ENCODE measurements at regions not wholly inside any gene's neighbourhood (a gene's known extent, or its start where the extent isn't known, plus 50 kb on each side); places are given as distances from the start of the nearest gene placed in this dataset.
A peak's percentile ranks its signal among the peaks of the same experiment; 100 is the strongest.
"Not testable (repeated sequence)": the region's sequence is repeated elsewhere in the genome, so short reads cannot be mapped to it uniquely, and the experiment has no call there.

DNA sequence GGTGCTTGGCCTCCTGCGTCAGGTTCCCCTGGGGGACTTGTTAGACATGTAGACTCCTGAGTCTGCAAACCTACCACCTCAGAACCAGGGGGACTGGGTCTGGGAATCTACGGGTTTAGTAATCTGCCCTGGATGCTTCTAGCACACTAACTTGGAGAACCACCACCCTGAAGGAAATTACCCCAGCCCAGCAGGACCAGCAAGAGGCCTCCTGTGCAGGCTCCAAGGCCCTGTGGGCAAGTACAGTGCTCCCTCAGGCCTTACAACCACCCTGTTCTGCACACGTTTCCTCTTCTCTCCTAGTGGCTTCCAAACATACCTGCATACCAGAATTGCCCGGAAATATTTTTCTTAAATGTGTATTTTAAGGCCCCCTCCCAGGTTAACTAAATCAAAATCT is 423.0 kb downstream of the FUT8 start:
- DNase-seq: no peak

DNA sequence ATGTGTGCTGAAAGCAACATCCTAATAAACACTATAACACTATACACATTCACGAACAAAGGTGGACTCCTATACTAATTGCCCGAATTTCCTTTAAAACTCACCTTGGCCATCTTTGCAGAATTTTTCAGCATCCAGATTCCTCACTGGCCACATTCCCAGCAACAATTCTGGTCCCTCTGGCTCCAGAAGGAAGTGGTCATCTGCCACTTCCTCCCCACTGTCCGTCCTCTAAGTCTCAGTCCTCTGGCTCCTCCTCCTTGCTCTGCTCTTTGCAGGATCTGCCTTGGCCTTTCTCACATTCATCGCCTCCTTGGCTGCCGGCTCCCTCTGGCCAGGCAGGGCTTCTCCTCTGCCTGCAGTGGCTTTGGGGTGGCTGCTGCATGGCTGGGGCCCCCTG is 426.0 kb downstream of the FUT8 start:
- no peak for DNase-seq

DNA sequence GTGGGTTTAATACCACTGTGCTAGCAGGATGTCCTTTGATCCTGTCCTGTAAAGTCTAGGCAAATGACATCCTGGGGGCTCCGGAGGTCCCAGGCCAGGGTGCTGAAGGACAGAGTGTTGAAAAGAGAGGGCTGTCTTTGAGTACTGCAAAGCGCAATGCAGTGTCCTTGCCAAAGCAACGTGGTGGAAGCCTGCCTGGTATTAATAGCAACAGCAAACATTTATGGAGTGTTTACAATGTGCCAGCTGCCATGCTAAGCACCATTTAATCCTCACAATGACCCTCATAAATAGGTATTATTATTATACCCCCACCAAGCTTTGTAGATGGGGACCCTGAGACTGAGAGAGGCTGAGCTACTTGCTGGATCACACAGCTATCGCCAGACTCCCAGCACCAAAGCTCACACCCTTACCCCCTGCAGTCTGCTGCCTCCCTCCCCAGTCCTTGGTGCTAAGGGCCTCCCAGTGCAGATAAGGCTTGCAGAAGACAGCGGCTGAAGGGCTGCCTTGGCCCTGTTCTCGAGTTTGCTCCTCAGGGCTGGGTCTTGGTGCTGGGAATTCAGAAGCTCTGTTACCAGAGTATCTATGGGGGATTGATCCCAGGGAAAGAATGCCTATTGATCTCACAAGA is 427.7 kb downstream of the FUT8 start:
- DNase-seq: no peak

DNA sequence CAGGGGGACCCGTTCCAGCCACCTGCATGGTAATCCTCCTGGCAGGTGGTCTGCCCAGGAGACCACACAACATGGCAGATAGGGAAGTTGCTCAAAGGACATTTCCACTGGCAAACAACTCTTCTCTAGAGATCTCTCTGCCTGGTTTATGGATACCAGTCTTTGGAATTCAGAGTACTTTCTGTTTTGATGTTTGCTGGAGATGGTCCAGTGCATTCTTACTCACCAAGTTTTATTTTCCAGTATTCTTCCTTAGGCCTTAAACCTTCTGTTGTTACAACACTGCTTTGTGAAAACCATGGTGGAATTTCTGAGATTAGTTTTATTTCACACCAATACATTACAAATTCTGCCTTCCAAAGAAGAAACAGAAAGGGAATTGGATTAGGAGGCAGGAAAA is 428.3 kb downstream of the FUT8 start:
- DNase-seq: no peak

DNA sequence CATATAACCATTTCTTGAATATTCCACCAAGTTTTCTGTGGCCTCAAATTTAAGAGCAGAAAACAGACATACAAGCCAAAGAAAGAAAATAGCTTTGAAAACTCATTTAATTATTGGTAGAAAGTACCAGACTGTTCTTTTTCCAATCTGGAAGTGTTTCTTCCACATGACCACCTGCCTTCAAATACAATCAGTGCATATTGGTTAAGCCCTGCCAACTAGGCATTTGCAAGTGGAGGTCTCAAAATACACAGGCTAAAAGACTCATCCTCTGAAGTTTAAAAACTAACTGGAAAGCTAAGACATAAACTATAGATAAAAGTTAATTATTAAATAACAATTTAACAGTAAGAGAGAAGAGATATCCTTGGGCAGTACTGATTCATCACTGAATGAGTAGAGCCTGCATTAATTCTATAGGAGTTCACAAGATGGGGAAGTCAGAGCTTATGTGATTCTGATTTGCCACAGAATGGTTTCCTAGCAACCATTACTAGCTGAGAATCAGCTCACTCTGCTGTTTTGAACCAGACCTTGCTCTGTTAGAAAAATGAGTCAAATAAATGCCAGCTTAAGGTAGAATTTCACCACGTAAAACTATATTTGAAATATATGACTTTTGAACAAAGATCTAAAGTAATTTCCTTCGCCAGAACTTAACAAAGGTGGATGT is 433.8 kb downstream of the FUT8 start:
- DNase-seq: peak; percentile 18

DNA sequence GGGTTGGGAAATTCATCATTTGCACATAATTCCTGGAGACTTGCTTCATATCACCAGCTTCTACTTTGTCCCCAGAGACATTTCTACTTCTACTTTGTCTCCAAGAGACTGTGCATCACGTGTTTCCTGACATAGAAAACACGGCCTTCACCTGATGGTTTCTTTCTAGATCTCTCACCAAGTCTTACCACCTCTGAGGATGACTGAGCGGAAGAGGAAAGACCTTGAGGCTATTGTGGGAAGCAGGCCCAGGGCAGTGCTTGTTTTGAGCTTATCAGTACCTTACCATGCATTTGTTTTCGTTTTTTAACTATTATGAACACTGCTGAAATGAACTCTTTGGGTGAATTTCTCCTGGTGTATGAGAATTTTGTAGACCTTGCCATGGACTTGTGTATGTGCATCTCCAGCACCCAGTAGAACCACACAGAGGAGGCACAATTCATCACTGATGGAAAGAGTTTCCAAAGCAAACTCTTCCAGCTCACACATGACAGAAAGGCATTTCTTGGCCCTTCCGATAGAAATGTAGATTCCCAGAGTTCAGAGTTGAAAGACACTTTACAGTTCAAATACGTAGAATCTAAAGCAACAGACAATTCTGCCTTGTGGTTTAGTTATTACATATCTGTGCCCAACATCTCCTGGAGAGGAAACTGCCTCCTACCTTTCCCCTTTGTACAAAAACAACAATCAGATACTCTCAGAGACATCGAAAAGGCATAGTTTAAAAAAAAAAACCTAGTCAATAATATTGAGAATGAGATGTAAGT is 434.7 kb downstream of the FUT8 start:
- DNase-seq: no peak

DNA sequence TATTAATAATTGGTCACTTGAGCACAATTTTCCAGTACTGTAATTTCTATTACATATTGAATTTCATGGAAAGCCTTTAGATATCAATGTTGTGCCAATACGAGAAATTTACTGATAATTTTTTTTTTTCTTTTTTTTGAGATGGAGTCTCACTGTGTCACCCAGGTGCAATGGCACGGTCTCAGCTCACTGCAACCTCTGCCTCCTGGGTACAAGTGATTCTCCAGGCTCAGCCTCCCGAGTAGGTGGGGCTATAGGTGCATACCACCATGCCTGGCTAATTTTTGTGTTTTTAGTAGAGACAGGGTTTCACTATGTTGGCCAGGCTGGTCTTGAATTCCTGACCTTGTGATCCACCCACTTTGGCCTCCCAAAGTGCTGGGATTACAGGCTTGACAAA is 435.4 kb downstream of the FUT8 start:
- not testable (repeated sequence) for DNase-seq

DNA sequence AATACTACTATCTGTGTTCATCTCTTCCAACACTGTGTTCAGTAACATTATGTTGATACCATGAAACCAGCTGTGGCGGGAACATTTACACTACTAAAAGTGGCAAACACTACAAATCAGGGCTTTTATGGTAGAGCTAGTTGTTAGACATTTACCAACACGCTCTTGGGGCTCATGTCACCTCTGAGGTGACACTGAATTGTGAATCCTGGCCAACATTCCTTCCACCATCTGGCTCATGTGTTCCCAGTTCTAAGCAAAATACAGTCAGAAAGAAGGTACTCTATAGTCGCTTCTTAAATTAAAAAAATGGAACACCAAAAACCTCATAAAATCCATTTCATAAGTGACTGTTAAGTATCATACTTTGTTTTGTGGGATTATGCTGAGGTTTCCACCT is 436.6 kb downstream of the FUT8 start:
- peak; percentile 74 for DNase-seq

DNA sequence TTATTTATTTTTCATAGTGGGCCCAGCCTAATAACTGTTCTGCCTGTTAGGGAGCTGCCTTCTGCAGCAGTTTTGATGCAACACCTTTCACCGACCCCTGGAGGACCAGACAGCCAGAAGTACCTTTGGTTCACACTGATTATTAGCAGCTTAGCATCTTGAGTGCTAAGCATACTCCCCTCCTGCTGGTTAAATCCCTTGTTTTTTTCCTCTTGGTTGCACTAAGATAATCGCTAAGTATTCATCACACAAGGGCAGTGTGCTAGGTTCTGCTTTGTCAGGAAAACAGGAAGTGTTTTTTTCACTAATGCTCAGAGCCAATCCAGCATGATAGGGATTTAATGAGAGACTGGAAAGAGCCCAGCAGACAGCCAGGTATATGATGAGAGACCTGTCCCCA is 437.0 kb downstream of the FUT8 start:
- DNase-seq: peak; percentile 96

DNA sequence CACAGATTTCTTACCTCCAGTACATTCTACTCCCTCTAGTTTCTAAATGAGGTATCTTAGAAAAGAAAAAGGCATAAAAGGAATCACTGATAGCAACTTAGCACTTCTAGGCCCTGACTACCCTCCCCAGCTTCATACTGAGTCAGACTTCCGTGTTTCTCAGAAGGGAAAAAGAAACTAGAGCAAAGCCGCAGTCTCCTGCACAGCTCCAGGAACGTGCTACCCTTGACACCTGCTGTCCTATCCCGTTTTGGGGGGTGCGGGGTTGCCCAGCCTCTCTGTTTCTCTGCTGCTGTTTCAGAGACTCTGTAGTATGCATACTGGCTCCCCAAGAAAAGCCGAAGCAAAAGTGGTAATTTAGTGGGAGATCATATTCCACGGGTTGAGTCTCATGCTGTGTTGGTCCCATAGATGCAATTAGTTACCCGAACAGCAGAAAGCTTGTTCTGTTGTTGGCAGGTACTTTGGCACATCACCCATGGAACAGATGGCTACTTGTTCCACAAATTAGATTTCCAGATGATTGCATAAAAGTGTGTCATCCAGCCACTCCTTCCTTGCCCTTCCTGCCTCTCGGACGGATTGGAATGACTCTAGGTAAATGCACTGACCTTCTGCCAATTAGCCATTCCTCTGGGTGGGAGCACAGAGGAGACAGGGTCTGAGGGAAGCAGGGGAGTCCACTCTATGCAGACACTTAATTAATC is 438.1 kb downstream of the FUT8 start:
- peak; percentile 97 for DNase-seq

DNA sequence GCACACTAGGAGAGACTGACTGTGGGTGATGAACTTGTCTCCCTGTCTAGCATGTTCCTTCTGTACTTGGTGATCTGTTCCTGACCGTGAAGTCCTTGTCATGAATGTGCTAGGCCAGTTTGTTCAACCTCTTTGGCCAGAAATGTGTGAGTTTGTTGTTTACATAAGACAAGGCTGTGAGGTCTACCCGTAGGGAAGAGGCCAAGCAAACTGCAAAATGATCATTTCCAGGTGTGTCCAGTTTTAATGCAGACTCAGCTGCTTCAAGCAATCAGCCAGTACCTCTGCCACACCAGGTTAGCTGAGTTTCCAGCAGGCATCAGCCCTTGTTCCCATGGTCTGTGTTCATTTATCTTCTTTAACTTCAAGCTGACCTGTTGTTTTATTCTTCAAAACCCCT is 440.2 kb downstream of the FUT8 start:
- DNase-seq: no peak

DNA sequence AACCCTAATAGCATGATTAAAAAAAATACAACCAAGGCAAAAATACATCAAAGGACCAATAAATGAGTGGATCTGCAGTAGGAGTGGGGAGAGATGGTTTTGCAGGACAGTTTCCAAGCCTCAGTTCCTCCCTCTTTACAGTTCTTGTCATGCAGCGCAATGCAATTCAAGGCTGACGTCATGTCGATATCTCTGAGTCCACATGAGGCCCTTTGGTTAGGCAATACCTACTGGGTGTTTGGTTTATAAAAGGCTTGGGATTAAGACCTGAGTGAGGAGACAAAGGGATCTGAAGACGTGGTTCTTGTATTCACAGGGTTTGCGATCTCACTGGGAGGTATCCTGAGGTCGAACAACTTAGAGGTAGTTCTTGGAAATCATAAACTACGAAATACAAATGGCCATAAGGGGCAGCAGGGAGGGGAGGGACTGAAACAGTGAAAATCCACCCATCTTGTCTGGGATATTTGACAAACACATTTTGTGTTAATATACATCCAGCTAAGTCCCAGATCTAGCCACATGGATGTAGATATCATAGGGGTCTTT is 441.0 kb downstream of the FUT8 start:
- no peak for DNase-seq

DNA sequence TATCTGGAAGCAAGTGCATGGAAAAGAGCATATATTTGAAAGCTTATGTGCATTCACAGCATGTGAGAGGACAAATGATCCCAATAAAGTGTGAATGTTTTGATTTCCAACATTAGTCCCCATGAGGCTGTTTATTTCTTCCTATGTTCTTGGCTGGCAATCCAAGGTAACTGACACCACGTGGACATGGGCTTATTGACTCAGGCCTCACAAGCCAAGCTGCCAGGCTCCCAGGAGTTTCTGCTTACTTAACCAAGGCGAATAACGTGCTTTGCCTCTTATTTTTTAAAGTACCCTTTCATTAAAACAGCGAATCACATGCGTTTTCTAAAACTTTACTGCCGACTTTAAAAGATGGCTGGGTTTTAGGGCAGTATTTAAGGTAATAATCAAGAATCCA is 441.7 kb downstream of the FUT8 start:
- peak; percentile 11 for DNase-seq

DNA sequence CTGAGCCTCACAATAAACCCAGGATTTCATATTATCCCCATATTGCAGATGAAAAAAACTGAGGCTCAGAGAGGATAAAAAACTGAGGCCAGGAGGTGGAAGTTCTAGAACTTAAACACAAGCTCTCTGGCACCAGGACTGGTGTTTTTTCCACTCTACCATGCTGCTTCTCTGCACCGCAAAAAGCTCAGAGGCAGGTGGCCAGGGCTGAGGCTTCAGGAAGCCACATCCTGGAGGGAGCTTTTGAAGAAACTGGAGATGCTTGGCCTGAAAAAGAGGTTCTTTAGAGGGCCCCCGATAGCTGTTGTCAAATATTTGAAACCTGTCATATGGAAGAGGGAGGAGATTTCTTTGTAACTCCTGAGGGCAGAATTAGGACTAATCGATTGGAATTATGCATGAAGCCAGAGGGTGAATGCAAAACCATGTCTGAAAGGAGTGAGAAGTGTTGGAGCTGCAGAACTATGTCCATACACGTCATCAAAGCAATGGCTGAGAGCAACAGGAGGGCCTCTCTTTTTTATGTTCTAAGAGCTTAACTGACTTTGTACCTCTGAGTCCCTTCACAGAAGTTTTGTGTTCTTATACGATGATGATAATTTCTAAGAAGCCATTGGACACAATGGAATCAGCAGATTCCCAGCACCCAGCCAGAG is 448.6 kb downstream of the FUT8 start:
- DNase-seq: no peak

DNA sequence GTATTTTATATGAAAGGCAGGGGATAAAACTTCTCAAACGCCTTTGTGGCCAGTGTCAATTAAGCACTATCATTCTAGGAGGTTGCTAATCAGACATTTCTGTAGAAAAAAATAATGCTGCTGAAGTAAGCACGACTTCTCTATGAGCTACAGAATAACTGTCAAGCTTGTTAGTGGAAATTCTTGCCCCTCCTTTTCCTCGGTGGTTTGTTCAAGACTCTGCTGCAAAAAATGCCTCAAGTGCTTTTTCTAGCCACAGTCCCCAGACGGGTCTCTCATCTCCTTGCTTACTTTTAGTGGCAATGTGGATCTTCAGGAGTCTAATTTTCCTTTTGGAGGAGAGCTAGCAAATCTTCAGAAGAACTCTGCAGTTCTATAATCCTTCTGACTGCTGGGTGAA is 452.0 kb downstream of the FUT8 start:
- no peak for DNase-seq

DNA sequence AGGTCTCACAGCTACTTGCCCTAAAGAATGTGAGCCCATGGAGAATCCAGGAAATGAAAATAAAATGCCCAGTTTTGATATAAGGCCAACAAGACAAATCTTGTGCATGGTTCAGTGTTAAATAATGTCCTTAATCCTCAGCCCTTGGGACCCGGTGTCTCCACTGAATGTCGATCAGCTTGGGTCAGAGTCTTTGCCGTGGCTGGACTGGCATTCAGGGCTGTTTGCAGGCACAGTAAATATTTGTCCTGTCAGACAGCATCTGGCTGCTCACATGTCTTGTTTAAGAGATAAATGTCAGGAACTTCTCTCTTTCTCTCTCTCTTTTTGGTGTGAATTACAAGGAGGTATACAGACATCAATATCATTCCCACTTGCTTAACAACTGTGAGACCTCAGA is 452.5 kb downstream of the FUT8 start:
- peak; percentile 18 for DNase-seq

DNA sequence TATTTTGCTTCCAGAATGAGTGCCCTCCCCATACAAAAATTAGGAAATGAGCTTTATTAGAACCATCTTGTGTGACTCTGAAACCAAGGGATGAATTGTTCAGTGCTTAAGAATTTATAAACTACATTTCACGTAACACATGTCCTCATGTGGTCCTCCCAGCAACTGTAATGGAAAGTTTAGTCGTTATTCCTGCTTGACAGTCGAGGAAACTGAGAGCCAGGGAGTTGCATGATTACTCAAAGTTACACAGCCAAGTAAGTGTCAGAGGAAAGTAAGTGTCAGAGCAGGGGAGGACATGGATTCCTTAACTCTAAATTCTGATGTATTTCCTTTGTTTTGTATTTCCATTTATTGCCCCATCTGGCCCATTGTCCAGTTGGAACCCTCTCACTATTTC is 453.9 kb downstream of the FUT8 start:
- DNase-seq: no peak

DNA sequence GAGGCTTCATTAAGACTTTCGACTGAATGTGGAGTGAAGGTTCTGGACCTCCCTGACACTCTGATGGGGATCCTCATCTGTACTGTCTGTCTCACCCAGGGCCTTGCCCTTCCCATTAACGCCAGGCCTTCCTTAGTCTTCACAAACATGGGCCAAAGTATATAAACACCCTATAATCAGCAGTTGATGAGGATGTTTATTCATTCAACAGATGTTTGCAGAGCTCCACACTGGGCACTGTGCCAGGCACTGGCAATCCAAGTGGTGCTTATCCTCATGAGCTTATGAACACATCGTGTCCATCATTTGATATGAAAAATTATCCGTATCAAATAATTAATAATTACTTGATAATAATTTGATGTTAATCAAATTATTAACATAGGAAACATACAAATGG is 454.4 kb downstream of the FUT8 start:
- DNase-seq: peak; percentile 66

DNA sequence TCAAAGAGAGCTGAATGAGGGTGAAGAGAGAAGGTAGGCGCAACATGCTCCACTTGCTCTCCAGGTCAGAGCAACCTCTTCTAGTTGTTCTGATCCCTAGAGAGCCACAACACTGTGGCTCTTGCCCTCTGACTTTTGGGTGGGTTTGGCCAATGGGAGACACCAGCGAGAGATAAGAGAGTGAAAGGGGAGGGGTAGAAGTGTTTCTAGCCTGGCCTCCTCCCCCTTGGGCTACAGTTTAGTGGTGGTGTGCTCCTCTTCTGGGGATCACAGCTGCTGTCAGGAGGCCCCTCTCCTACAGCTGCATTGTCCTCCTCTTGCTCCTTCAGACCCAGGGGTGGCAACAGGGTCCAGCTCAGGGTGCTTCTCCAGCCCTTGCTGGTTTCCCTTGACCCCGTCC is 454.8 kb downstream of the FUT8 start:
- DNase-seq: no peak

DNA sequence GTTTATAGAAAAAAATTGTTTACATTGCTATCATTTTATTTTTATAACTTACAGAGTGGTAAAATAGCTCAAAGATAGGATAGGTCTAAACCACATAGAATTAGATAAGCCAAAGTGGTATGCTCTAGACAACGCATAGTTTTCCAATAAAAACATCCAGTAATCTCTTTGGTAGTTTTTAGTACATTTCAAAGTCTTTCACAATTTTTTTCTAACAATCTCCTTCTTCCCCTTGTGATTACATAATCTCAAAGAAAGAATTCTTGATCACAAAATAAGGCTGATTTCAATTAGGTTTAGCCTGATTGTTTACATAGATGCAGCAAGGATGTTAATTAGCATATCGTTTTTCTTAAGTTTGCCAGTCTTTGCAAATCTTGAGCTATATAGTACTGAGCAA is 460.0 kb downstream of the FUT8 start:
- no peak for DNase-seq

DNA sequence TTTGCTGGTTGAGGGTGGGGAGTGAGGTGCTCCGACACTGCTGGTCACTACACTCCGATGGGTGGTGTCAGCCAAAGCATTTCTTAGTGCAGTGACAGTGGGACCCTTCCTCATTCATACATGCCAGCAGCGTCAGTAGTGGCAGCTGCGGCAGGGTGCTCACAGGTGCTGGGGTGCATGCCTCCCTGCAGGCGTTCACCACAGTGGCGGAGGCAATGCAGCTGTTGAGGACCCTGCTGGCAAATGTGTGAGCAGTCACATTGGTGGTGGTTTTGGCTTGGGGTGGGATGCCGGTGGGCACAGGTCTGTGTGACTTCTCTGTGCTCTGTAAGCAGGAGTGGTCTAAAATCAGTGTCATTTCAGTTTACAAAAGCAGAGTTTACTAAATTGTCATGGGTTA is 464.6 kb downstream of the FUT8 start:
- no peak for DNase-seq

DNA sequence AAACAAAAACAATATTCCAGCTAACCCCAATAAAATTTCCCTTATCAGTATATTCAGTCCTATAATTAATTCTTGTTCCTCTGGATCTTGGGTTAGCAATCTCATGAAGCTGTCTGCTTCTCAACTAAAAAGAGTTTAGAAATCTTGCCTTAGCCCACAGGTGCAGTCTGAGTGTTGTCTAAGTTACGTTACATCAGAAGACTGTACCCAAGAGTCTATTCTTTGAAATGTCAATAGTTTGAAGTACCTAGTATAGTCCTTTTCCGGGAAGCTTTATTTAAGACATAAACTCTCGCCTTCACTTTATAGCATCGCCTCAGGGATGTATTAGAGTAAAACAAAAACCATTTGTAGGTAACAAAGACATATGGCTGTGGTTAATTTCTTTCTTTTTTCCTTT is 465.1 kb downstream of the FUT8 start:
- no peak for DNase-seq

DNA sequence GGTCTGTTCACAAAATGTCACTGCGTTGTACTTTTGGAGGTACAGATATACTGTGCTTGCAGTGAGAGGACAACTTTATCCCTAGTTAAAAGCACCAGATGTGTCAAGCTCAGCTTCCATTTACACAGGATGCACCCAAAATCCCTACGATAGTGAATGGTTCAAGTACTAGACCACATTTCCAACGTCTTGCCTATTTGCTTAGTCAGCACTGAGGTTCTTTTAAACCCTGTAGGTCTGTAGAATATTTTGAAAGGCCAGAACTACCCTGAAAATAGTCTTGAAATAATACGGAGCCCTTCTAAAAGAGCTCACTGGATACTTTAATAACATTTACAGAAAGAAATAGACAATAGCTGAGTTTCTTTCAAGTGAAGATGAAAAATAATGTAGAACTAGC is 466.1 kb downstream of the FUT8 start:
- DNase-seq: no peak
